HL-60 (cell line): ENCODE measurements at regions not wholly inside any gene's neighbourhood (a gene's known extent, or its start where the extent isn't known, plus 50 kb on each side); places are given as distances from the start of the nearest gene placed in this dataset.

ENCODE experiments used
- CTCF ChIP-seq: IDR thresholded peaks from one replicate; pipeline ENCODE4 v1.5.1; 2011; ENCODE audit warnings: low read length, control low read depth, inconsistent platforms; ENCODE audit not compliant: insufficient read depth
- GABPA ChIP-seq: IDR thresholded peaks from 2 replicates; pipeline ENCODE4 v1.6.1; 2012; ENCODE audit warnings: low read depth
- POLR2AphosphoS5 ChIP-seq: IDR thresholded peaks from 2 replicates; pipeline ENCODE4 v1.6.1; 2012; ENCODE audit warnings: low read depth
- REST ChIP-seq: IDR thresholded peaks from 2 replicates; pipeline ENCODE4 v1.6.1; 2012; ENCODE audit warnings: low read depth; ENCODE audit not compliant: insufficient replicate concordance
- SPI1 ChIP-seq: IDR thresholded peaks from 2 replicates; pipeline ENCODE4 v1.6.1; 2012; ENCODE audit warnings: low read depth, mild to moderate bottlenecking, borderline replicate concordance

GRCh38 chr7:84803979-84804378, 382.9 kb downstream of the SEMA3D start:
- TF ChIP-seq CTCF (no peak), SPI1 (no peak), POLR2AphosphoS5 (no peak), REST (no peak), GABPA (no peak)
